PFSK-1 (cell line): ENCODE measurements at regions not wholly inside any gene's neighbourhood (a gene's known extent, or its start where the extent isn't known, plus 50 kb on each side); places are given as distances from the start of the nearest gene placed in this dataset.

Experiments used
- FOXP2 ChIP-seq: optimal IDR thresholded peaks from 2 replicates; pipeline ENCODE3; 2011; ENCODE audit warnings: borderline replicate concordance, control low read depth, inconsistent platforms; ENCODE audit not compliant: insufficient read depth; ENCODE audit errors: extremely low read length, extremely low read depth
- POLR2AphosphoS5 ChIP-seq: IDR thresholded peaks from 2 replicates; pipeline ENCODE4 v1.6.1; 2012; ENCODE audit warnings: low read depth, mild to moderate bottlenecking, control low read depth, low read length, moderate library complexity
- SIN3A ChIP-seq: IDR thresholded peaks from 2 replicates; pipeline ENCODE4 v1.6.1; 2012; ENCODE audit warnings: mild to moderate bottlenecking, low read length, moderate library complexity, borderline replicate concordance; ENCODE audit not compliant: insufficient read depth
- TAF1 ChIP-seq: IDR thresholded peaks from 2 replicates; pipeline ENCODE4 v1.6.1; 2012; ENCODE audit warnings: low read length, control low read depth, borderline replicate concordance; ENCODE audit not compliant: insufficient read depth
- TF ChIP-seq, protein P1 (sequence below), 2 experiments: IDR thresholded peaks; 2 replicates each; pipeline versions ENCODE4 v1.6.1 to v1.8.0; 2011 to 2012; ENCODE audit warnings: low read depth in 2 of 2, low read length in 2 of 2, control low read depth in 1 of 2, inconsistent platforms in 1 of 2, mild to moderate bottlenecking in 1 of 2, moderate library complexity in 1 of 2; ENCODE audit not compliant: insufficient read depth in 1 of 2

DNA sequence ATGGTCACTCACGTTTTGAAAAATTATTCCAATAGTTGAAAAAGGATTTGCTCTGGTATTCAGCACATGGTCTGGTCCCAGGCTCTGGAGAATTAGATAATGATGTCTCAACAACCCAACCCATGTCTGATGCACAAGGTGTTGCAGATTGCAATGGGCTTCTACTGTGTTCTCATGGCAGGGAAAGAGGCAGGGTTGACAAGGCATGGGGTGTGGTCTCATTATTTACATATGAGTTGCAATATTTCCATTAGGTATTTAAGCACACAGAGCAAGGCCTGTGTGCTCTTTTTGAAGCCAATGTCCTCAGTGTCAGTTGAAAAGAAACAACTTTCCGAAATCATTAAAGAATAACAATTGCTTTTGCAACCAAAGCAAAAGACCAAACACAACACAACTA, 381.9 kb upstream of the PBX1 start:
- no peak for TF ChIP-seq POLR2AphosphoS5
- no peak for TF ChIP-seq SIN3A
- TF ChIP-seq FOXP2: no peak
- TF ChIP-seq, protein P1, sequence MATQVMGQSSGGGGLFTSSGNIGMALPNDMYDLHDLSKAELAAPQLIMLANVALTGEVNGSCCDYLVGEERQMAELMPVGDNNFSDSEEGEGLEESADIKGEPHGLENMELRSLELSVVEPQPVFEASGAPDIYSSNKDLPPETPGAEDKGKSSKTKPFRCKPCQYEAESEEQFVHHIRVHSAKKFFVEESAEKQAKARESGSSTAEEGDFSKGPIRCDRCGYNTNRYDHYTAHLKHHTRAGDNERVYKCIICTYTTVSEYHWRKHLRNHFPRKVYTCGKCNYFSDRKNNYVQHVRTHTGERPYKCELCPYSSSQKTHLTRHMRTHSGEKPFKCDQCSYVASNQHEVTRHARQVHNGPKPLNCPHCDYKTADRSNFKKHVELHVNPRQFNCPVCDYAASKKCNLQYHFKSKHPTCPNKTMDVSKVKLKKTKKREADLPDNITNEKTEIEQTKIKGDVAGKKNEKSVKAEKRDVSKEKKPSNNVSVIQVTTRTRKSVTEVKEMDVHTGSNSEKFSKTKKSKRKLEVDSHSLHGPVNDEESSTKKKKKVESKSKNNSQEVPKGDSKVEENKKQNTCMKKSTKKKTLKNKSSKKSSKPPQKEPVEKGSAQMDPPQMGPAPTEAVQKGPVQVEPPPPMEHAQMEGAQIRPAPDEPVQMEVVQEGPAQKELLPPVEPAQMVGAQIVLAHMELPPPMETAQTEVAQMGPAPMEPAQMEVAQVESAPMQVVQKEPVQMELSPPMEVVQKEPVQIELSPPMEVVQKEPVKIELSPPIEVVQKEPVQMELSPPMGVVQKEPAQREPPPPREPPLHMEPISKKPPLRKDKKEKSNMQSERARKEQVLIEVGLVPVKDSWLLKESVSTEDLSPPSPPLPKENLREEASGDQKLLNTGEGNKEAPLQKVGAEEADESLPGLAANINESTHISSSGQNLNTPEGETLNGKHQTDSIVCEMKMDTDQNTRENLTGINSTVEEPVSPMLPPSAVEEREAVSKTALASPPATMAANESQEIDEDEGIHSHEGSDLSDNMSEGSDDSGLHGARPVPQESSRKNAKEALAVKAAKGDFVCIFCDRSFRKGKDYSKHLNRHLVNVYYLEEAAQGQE (IDR thresholded peaks at IDR 0.05; ENCODE audit: insufficient read depth in 1 of 2, low read depth in 2 of 2, low read length in 2 of 2): no peak
- no peak for TF ChIP-seq TAF1

DNA sequence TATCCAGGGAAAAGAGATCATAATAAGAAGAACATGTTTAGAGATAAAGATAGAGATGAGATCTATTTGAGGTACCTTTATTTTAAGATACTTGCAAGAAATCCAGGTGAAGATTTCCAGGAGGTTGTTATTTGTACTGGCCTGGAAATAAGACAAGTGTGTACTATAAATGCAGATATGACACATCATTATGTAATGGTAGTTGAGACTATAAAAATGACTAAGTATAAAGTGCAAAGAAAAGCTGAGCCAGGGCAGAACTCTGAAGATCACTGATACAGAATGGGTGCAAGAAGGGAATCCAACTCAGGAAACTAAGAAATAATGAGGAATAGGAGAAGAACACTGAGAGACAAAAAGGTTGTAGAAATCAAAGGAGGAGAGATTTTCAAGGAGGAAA, 378.2 kb upstream of the PBX1 start:
- TF ChIP-seq, protein P1 (IDR thresholded peaks at IDR 0.05; ENCODE audit: insufficient read depth in 1 of 2, low read depth in 2 of 2, low read length in 2 of 2): no peak
- TF ChIP-seq SIN3A (no peak), TAF1 (no peak), POLR2AphosphoS5 (no peak), FOXP2 (no peak)

DNA sequence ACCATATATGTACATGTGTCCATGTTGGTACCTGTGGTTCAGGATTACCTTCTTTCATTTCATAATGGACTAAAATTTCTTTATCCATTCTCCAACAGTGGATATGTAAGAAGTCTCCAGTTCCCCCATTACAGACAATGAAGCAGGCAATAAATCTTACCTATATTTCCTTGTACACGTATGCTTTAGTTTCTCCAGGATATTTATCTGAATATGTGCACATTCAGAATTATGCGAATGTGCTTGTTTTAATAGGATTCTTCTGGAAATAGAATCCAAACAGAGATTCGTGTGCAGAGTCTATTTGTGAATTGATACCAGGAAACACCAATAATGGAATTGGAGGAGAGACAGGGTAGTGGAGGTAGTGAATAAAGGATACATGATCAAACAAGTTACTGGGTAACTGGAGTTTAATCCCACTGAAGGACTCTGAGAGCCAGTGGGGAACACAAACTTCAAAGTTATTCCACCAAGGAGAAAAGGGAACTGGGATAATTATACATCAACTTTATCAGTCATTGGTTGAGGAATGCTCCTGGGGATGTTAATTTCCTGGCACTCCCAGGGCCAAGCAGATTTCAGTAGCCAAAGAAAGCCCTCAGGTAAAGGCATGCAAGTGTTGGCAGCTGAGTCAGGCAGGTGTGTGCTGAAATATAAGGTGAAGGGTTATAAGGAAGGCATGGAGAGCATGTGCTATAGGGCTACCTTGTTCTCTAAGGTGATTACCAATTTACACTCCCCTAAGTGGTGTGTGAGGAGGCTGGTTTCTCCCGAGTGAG, 374.9 kb upstream of the PBX1 start:
- TF ChIP-seq POLR2AphosphoS5 (no peak), SIN3A (no peak), FOXP2 (no peak), TAF1 (no peak)
- TF ChIP-seq, protein P1 (IDR thresholded peaks at IDR 0.05; ENCODE audit: insufficient read depth in 1 of 2, low read depth in 2 of 2, low read length in 2 of 2): no peak

DNA sequence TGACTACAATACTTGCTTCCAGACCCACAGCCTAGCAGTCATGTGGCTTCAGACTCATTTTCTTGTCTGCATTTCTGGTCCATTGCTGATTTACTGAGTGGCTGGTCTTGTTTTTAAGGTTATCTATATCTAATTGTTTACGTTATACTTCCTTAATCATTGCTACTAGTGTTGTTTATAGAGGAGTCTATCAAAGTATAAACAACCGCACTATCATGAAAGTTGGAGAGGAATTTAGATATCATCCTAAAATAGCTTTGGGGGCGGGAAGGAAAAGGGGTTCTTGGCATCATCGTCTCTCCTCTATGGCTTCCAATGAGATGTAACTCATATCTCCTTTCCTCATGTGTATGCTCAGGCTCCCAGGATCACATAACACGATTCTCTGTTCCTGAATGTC, 372.1 kb upstream of the PBX1 start:
- TF ChIP-seq TAF1: no peak
- TF ChIP-seq POLR2AphosphoS5: no peak
- no peak for TF ChIP-seq FOXP2
- TF ChIP-seq, protein P1 (IDR thresholded peaks at IDR 0.05; ENCODE audit: insufficient read depth in 1 of 2, low read depth in 2 of 2, low read length in 2 of 2): no peak
- no peak for TF ChIP-seq SIN3A
